SK-N-SH treated with all-trans-retinoic acid at 6 μM for 48 hours (cell line): ENCODE measurements at regions not wholly inside any gene's neighbourhood (a gene's known extent, or its start where the extent isn't known, plus 50 kb on each side); places are given as distances from the start of the nearest gene placed in this dataset.

Source experiments
- ARNTL ChIP-seq: fragments of 450-650 bp; formaldehyde crosslinking; IDR thresholded peaks from 2 replicates; pipeline ENCODE4 v1.5.0; 2020; ENCODE audit warnings: low read depth, mild to moderate bottlenecking, moderate library complexity, borderline replicate concordance
- CSDC2 ChIP-seq: fragments of 250-450 bp; sonication (Bioruptor Pico); IDR thresholded peaks from 2 replicates; pipeline ENCODE4 v1.5.0; 2020; ENCODE audit warnings: mild to moderate bottlenecking, moderate library complexity
- PPARA ChIP-seq: fragments of 250-450 bp; sonication (Bioruptor Pico); IDR thresholded peaks from 2 replicates; pipeline ENCODE4 v1.5.0; 2020; ENCODE audit warnings: mild to moderate bottlenecking, borderline replicate concordance
- ZC3H10 ChIP-seq: fragments of 250-450 bp; sonication (Bioruptor Pico); IDR thresholded peaks from 2 replicates; pipeline ENCODE4 v1.5.1; 2021; ENCODE audit warnings: mild to moderate bottlenecking, moderate library complexity
- ZFP3 ChIP-seq: fragments of 250-450 bp; sonication (Bioruptor Pico); IDR thresholded peaks from 2 replicates; pipeline ENCODE4 v1.5.0; 2020; ENCODE audit warnings: mild to moderate bottlenecking, moderate library complexity
- ZFP30 ChIP-seq: fragments of 450-650 bp; formaldehyde crosslinking; IDR thresholded peaks from 2 replicates; pipeline ENCODE4 v1.5.0; 2022; ENCODE audit warnings: mild to moderate bottlenecking, moderate library complexity
- ZNF565 ChIP-seq: fragments of 450-650 bp; formaldehyde crosslinking; conservative IDR thresholded peaks from 2 replicates; pipeline ENCODE4 v1.5.0; 2020; ENCODE audit warnings: low read depth, mild to moderate bottlenecking, moderate library complexity
- ZNF70 ChIP-seq: fragments of 450-650 bp; formaldehyde crosslinking; IDR thresholded peaks from 2 replicates; pipeline ENCODE4 v1.5.0; 2020; ENCODE audit warnings: mild to moderate bottlenecking, moderate library complexity
- TF ChIP-seq, protein P1 (sequence below): fragments of 250-450 bp; sonication (Bioruptor Pico); IDR thresholded peaks from 2 replicates; pipeline ENCODE4 v1.8.0; 2020; ENCODE audit warnings: mild to moderate bottlenecking, moderate library complexity, borderline replicate concordance
- TF ChIP-seq, protein P2 (sequence below): fragments of 250-450 bp; sonication (Bioruptor Pico); IDR thresholded peaks from 2 replicates; pipeline ENCODE4 v1.5.0; 2020; ENCODE audit warnings: mild to moderate bottlenecking, moderate library complexity
- TF ChIP-seq, protein P3 (sequence below): fragments of 250-450 bp; sonication (Bioruptor Pico); IDR thresholded peaks from 2 replicates; pipeline ENCODE4 v1.5.1; 2021; ENCODE audit warnings: mild to moderate bottlenecking, moderate library complexity
- TF ChIP-seq, protein P4 (sequence below): fragments of 250-450 bp; sonication (Bioruptor Pico); IDR thresholded peaks from 2 replicates; pipeline ENCODE4 v1.5.1; 2020; ENCODE audit warnings: low read depth, mild to moderate bottlenecking, moderate library complexity

DNA sequence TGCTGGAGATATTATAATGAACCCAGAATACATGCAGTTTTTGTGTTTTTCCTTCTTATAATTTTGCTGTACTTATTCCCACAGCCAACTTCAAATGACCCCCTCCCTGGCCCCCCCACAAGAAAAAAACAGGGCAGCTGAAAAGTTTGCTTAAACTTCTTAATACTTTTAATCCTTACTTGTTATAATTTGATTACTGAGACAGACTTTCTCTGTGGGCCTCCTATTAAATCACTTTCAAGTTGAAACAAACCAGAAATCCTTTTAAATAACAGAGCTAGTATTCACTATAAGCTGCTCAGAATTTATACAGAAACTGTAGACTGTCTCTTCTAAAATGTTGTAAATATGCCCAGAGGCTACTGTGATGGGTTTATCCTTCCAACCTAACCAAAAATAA lies 106.3 kb downstream of the CENPW start:
- TF ChIP-seq ZNF70 (no peak), ARNTL (CRISPR knock-in tag) (no peak), ZFP30 (CRISPR knock-in tag) (no peak), PPARA (CRISPR knock-in tag) (no peak), CSDC2 (no peak), ZNF565 (CRISPR knock-in tag) (no peak), ZC3H10 (CRISPR knock-in tag) (no peak), ZFP3 (no peak)
- TF ChIP-seq, protein P1, sequence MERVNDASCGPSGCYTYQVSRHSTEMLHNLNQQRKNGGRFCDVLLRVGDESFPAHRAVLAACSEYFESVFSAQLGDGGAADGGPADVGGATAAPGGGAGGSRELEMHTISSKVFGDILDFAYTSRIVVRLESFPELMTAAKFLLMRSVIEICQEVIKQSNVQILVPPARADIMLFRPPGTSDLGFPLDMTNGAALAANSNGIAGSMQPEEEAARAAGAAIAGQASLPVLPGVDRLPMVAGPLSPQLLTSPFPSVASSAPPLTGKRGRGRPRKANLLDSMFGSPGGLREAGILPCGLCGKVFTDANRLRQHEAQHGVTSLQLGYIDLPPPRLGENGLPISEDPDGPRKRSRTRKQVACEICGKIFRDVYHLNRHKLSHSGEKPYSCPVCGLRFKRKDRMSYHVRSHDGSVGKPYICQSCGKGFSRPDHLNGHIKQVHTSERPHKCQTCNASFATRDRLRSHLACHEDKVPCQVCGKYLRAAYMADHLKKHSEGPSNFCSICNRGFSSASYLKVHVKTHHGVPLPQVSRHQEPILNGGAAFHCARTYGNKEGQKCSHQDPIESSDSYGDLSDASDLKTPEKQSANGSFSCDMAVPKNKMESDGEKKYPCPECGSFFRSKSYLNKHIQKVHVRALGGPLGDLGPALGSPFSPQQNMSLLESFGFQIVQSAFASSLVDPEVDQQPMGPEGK (CRISPR knock-in tag): peak; percentile 90; the same call in 1 of the 2 replicates
- TF ChIP-seq, protein P2, sequence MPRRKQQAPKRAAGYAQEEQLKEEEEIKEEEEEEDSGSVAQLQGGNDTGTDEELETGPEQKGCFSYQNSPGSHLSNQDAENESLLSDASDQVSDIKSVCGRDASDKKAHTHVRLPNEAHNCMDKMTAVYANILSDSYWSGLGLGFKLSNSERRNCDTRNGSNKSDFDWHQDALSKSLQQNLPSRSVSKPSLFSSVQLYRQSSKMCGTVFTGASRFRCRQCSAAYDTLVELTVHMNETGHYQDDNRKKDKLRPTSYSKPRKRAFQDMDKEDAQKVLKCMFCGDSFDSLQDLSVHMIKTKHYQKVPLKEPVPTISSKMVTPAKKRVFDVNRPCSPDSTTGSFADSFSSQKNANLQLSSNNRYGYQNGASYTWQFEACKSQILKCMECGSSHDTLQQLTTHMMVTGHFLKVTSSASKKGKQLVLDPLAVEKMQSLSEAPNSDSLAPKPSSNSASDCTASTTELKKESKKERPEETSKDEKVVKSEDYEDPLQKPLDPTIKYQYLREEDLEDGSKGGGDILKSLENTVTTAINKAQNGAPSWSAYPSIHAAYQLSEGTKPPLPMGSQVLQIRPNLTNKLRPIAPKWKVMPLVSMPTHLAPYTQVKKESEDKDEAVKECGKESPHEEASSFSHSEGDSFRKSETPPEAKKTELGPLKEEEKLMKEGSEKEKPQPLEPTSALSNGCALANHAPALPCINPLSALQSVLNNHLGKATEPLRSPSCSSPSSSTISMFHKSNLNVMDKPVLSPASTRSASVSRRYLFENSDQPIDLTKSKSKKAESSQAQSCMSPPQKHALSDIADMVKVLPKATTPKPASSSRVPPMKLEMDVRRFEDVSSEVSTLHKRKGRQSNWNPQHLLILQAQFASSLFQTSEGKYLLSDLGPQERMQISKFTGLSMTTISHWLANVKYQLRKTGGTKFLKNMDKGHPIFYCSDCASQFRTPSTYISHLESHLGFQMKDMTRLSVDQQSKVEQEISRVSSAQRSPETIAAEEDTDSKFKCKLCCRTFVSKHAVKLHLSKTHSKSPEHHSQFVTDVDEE: no peak
- TF ChIP-seq, protein P3, sequence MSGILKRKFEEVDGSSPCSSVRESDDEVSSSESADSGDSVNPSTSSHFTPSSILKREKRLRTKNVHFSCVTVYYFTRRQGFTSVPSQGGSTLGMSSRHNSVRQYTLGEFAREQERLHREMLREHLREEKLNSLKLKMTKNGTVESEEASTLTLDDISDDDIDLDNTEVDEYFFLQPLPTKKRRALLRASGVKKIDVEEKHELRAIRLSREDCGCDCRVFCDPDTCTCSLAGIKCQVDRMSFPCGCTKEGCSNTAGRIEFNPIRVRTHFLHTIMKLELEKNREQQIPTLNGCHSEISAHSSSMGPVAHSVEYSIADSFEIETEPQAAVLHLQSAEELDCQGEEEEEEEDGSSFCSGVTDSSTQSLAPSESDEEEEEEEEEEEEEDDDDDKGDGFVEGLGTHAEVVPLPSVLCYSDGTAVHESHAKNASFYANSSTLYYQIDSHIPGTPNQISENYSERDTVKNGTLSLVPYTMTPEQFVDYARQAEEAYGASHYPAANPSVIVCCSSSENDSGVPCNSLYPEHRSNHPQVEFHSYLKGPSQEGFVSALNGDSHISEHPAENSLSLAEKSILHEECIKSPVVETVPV (CRISPR knock-in tag): no peak
- TF ChIP-seq, protein P4, sequence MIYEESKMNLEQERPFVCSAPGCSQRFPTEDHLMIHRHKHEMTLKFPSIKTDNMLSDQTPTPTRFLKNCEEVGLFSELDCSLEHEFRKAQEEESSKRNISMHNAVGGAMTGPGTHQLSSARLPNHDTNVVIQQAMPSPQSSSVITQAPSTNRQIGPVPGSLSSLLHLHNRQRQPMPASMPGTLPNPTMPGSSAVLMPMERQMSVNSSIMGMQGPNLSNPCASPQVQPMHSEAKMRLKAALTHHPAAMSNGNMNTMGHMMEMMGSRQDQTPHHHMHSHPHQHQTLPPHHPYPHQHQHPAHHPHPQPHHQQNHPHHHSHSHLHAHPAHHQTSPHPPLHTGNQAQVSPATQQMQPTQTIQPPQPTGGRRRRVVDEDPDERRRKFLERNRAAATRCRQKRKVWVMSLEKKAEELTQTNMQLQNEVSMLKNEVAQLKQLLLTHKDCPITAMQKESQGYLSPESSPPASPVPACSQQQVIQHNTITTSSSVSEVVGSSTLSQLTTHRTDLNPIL: no peak
